HEK293 (cell line): ENCODE measurements at regions not wholly inside any gene's neighbourhood (a gene's known extent, or its start where the extent isn't known, plus 50 kb on each side); places are given as distances from the start of the nearest gene placed in this dataset.
"Not testable (repeated sequence)": the region's sequence is repeated elsewhere in the genome, so short reads cannot be mapped to it uniquely, and the experiment has no call there.

Source experiments
- CTCF ChIP-seq: fragments of 450-650 bp; formaldehyde crosslinking; IDR thresholded peaks from 2 replicates; pipeline ENCODE4 v1.5.1; 2016; ENCODE audit warnings: missing biosample characterization, missing genetic modification characterization
- PRDM1 ChIP-seq: fragments of 450-650 bp; formaldehyde crosslinking; IDR thresholded peaks from 2 replicates; pipeline ENCODE4; 2016; ENCODE audit warnings: missing biosample characterization, missing genetic modification characterization
- ZNF175 ChIP-seq: fragments of 450-650 bp; formaldehyde crosslinking; IDR thresholded peaks from 2 replicates; pipeline ENCODE4 v1.5.1; 2016; ENCODE audit warnings: missing biosample characterization, missing genetic modification characterization
- ZNF658 ChIP-seq: fragments of 450-650 bp; formaldehyde crosslinking; IDR thresholded peaks from 2 replicates; pipeline ENCODE4; 2016; ENCODE audit warnings: missing biosample characterization, missing genetic modification characterization
- ZNF791 ChIP-seq: fragments of 450-650 bp; formaldehyde crosslinking; IDR thresholded peaks from 2 replicates; pipeline ENCODE4 v1.5.1; 2016; ENCODE audit warnings: missing biosample characterization, missing genetic modification characterization
- ZNF830 ChIP-seq: fragments of 450-650 bp; IDR thresholded peaks from 2 replicates; pipeline ENCODE4 v1.5.0; 2018; ENCODE audit warnings: missing biosample characterization, missing genetic modification characterization, low read depth, mild to moderate bottlenecking, moderate library complexity
- TF ChIP-seq, protein P1 (sequence below): fragments of 450-650 bp; formaldehyde crosslinking; IDR thresholded peaks from 2 replicates; pipeline ENCODE4 v1.5.1; 2016; ENCODE audit warnings: missing biosample characterization, missing genetic modification characterization, low read depth

DNA sequence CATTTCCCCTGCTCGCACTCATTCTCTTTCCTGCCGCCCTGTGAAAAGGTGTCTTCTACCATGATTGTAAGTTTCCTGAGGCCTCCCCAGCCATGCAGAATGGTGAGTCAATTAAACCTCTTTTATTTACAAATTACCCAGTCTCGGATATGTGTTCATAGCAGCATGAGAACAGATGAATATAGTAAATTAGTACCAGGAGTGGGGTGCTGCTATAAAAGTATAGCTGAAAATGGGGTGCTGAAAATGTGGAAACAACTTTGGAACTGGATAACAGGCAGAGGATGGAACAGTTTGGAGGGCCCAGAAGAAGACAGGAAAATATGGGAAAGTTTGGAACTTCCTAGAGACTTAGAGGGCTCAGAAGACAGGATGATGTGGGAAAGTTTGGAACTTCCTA is 204.2 kb downstream of the CPEB2 start:
- TF ChIP-seq, protein P1, sequence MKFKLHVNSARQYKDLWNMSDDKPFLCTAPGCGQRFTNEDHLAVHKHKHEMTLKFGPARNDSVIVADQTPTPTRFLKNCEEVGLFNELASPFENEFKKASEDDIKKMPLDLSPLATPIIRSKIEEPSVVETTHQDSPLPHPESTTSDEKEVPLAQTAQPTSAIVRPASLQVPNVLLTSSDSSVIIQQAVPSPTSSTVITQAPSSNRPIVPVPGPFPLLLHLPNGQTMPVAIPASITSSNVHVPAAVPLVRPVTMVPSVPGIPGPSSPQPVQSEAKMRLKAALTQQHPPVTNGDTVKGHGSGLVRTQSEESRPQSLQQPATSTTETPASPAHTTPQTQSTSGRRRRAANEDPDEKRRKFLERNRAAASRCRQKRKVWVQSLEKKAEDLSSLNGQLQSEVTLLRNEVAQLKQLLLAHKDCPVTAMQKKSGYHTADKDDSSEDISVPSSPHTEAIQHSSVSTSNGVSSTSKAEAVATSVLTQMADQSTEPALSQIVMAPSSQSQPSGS = not testable (repeated sequence)
- TF ChIP-seq PRDM1 (tag by site-specific recombination); ZNF791 (tag by site-specific recombination); CTCF; ZNF175 (tag by site-specific recombination); ZNF830; ZNF658 (tag by site-specific recombination): not testable (repeated sequence)
